ENCODE measurements at regions not wholly inside any gene's neighbourhood (a gene's known extent, or its start where the extent isn't known, plus 50 kb on each side); places are given as distances from the start of the nearest gene placed in this dataset.

GRCh38 chr6:45736134-45736533, 279.5 kb downstream of the CLIC5 start:
- Mint-ChIP-seq H3K36me3 (no peaks in the 10 kb centered on the region), H3K27ac (no peak overlapping the region), H3K4me1 (ENCODE audit: unreplicated experiment) (peaks cover 2% of the 10 kb centered on the region), H3K27me3 (peaks cover 19% of the 10 kb centered on the region), H3K9me3 (no peaks in the 10 kb centered on the region), H3K4me3 (no peak overlapping the region)
- no peak for TF ChIP-seq CTCF (conservative IDR thresholded peaks at IDR 0.05)
- DNase-seq (ENCODE audit: extremely low spot score, unreplicated experiment), result no peak

- TF ChIP-seq CTCF (conservative IDR thresholded peaks at IDR 0.05), result no peak
- Mint-ChIP-seq H3K9me3 (no peaks in the 10 kb centered on the region), H3K36me3 (no peaks in the 10 kb centered on the region), H3K4me1 (ENCODE audit: unreplicated experiment) (peaks cover 8% of the 10 kb centered on the region), H3K4me3 (no peak overlapping the region), H3K27ac (no peak overlapping the region), H3K27me3 (peaks cover 24% of the 10 kb centered on the region)
- DNase-seq (ENCODE audit: extremely low spot score, unreplicated experiment), result no peak
These were observed 282.9 kb downstream of the CLIC5 start for GRCh38 chr6:45732731-45733130.

- Mint-ChIP-seq H3K4me1 (ENCODE audit: unreplicated experiment) (peaks cover 8% of the 10 kb centered on the region), H3K27me3 (peaks cover 24% of the 10 kb centered on the region), H3K36me3 (no peaks in the 10 kb centered on the region), H3K4me3 (no peak overlapping the region), H3K9me3 (no peaks in the 10 kb centered on the region), H3K27ac (no peak overlapping the region)
- DNase-seq (ENCODE audit: extremely low spot score, unreplicated experiment), result no peak
- TF ChIP-seq CTCF (conservative IDR thresholded peaks at IDR 0.05), result no peak
These were observed 285.4 kb downstream of the CLIC5 start for GRCh38 chr6:45730232-45730631.

GRCh38 chr6:45728674-45729073, 287.0 kb downstream of the CLIC5 start:
- peaks cover 15% of the 10 kb centered on the region for H3K27me3 Mint-ChIP-seq
- no peak overlapping the region for H3K27ac Mint-ChIP-seq
- no peaks in the 10 kb centered on the region for H3K9me3 Mint-ChIP-seq
- no peak overlapping the region for H3K4me3 Mint-ChIP-seq
- H3K4me1 Mint-ChIP-seq (ENCODE audit: unreplicated experiment), result peaks cover 8% of the 10 kb centered on the region
- no peaks in the 10 kb centered on the region for H3K36me3 Mint-ChIP-seq
- DNase-seq (ENCODE audit: extremely low spot score, unreplicated experiment), result no peak
- TF ChIP-seq CTCF (conservative IDR thresholded peaks at IDR 0.05), result no peak

- no peak for DNase-seq (ENCODE audit: extremely low spot score, unreplicated experiment)
- H3K4me3 Mint-ChIP-seq, result no peak overlapping the region
- peaks cover 2% of the 10 kb centered on the region for H3K9me3 Mint-ChIP-seq
- H3K27ac Mint-ChIP-seq, result no peak overlapping the region
- no peaks in the 10 kb centered on the region for H3K36me3 Mint-ChIP-seq
- peaks cover 11% of the 10 kb centered on the region for H3K27me3 Mint-ChIP-seq
- no peak for TF ChIP-seq CTCF (conservative IDR thresholded peaks at IDR 0.05)
- H3K4me1 Mint-ChIP-seq (ENCODE audit: unreplicated experiment), result peaks cover 8% of the 10 kb centered on the region
These were observed 287.7 kb downstream of the CLIC5 start for GRCh38 chr6:45727819-45728449.

GRCh38 chr6:45727228-45727627, 288.4 kb downstream of the CLIC5 start:
- no peak for DNase-seq (ENCODE audit: extremely low spot score, unreplicated experiment)
- Mint-ChIP-seq H3K4me1 (ENCODE audit: unreplicated experiment) (peaks cover 8% of the 10 kb centered on the region), H3K27ac (no peak overlapping the region), H3K4me3 (no peak overlapping the region), H3K36me3 (no peaks in the 10 kb centered on the region), H3K9me3 (peaks cover 6% of the 10 kb centered on the region), H3K27me3 (peaks cover 5% of the 10 kb centered on the region)
- TF ChIP-seq CTCF (conservative IDR thresholded peaks at IDR 0.05), result no peak

Measured in type B pancreatic cell (in vitro differentiated cells).